ENCODE measurements at regions not wholly inside any gene's neighbourhood (a gene's known extent, or its start where the extent isn't known, plus 50 kb on each side); places are given as distances from the start of the nearest gene placed in this dataset.

- H3K4me3 Mint-ChIP-seq (ENCODE audit: unreplicated experiment): no peak overlapping the region
- no peak for DNase-seq
- H3K27ac Mint-ChIP-seq (ENCODE audit: unreplicated experiment): no peak overlapping the region
- peaks cover 5% of the 10 kb centered on the region for H3K36me3 Mint-ChIP-seq (ENCODE audit: unreplicated experiment)
- no peaks in the 10 kb centered on the region for H3K4me1 Mint-ChIP-seq (ENCODE audit: low read depth, unreplicated experiment)
- TF ChIP-seq CTCF (IDR thresholded peaks at IDR 0.05; ENCODE audit: partially characterized antibody, unreplicated experiment): no peak
- H3K9me3 Mint-ChIP-seq (ENCODE audit: unreplicated experiment): peaks cover 1% of the 10 kb centered on the region
- no peaks in the 10 kb centered on the region for H3K27me3 Mint-ChIP-seq (ENCODE audit: unreplicated experiment)
Observed at GRCh38 chr5:101520417-101520816, 617.3 kb upstream of the ST8SIA4 start.

GRCh38 chr5:101517795-101518194, 614.7 kb upstream of the ST8SIA4 start:
- Mint-ChIP-seq H3K4me3 (ENCODE audit: unreplicated experiment) (no peak overlapping the region), H3K9me3 (ENCODE audit: unreplicated experiment) (peaks cover 1% of the 10 kb centered on the region), H3K27ac (ENCODE audit: unreplicated experiment) (no peak overlapping the region), H3K4me1 (ENCODE audit: low read depth, unreplicated experiment) (no peaks in the 10 kb centered on the region), H3K27me3 (ENCODE audit: unreplicated experiment) (no peaks in the 10 kb centered on the region), H3K36me3 (ENCODE audit: unreplicated experiment) (peaks cover 5% of the 10 kb centered on the region)
- TF ChIP-seq CTCF (IDR thresholded peaks at IDR 0.05; ENCODE audit: partially characterized antibody, unreplicated experiment): no peak
- DNase-seq: no peak

GRCh38 chr5:101515721-101516120, 612.6 kb upstream of the ST8SIA4 start:
- no peaks in the 10 kb centered on the region for H3K27me3 Mint-ChIP-seq (ENCODE audit: unreplicated experiment)
- no peak overlapping the region for H3K4me3 Mint-ChIP-seq (ENCODE audit: unreplicated experiment)
- no peaks in the 10 kb centered on the region for H3K4me1 Mint-ChIP-seq (ENCODE audit: low read depth, unreplicated experiment)
- peaks cover 1% of the 10 kb centered on the region for H3K9me3 Mint-ChIP-seq (ENCODE audit: unreplicated experiment)
- no peak for DNase-seq
- TF ChIP-seq CTCF (IDR thresholded peaks at IDR 0.05; ENCODE audit: partially characterized antibody, unreplicated experiment): no peak
- H3K27ac Mint-ChIP-seq (ENCODE audit: unreplicated experiment): no peak overlapping the region
- peaks cover 5% of the 10 kb centered on the region for H3K36me3 Mint-ChIP-seq (ENCODE audit: unreplicated experiment)

GRCh38 chr5:101505891-101506570, 602.9 kb upstream of the ST8SIA4 start:
- H3K4me1 Mint-ChIP-seq (ENCODE audit: low read depth, unreplicated experiment): no peaks in the 10 kb centered on the region
- DNase-seq: no peak
- no peak for TF ChIP-seq CTCF (IDR thresholded peaks at IDR 0.05; ENCODE audit: partially characterized antibody, unreplicated experiment)
- H3K9me3 Mint-ChIP-seq (ENCODE audit: unreplicated experiment): no peaks in the 10 kb centered on the region
- no peak overlapping the region for H3K4me3 Mint-ChIP-seq (ENCODE audit: unreplicated experiment)
- H3K27ac Mint-ChIP-seq (ENCODE audit: unreplicated experiment): no peak overlapping the region
- H3K36me3 Mint-ChIP-seq (ENCODE audit: unreplicated experiment): no peaks in the 10 kb centered on the region
- H3K27me3 Mint-ChIP-seq (ENCODE audit: unreplicated experiment): peaks cover 2% of the 10 kb centered on the region

- H3K4me1 Mint-ChIP-seq (ENCODE audit: low read depth, unreplicated experiment): no peaks in the 10 kb centered on the region
- no peak for DNase-seq
- H3K27me3 Mint-ChIP-seq (ENCODE audit: unreplicated experiment): peaks cover 2% of the 10 kb centered on the region
- H3K9me3 Mint-ChIP-seq (ENCODE audit: unreplicated experiment): no peaks in the 10 kb centered on the region
- H3K4me3 Mint-ChIP-seq (ENCODE audit: unreplicated experiment): no peak overlapping the region
- no peak overlapping the region for H3K27ac Mint-ChIP-seq (ENCODE audit: unreplicated experiment)
- TF ChIP-seq CTCF (IDR thresholded peaks at IDR 0.05; ENCODE audit: partially characterized antibody, unreplicated experiment): no peak
- peaks cover 6% of the 10 kb centered on the region for H3K36me3 Mint-ChIP-seq (ENCODE audit: unreplicated experiment)
Observed at GRCh38 chr5:101482931-101483330, 579.8 kb upstream of the ST8SIA4 start.

Data from glutamatergic neuron (in vitro differentiated cells).